Thyroid gland (tissue), 4 donors: ENCODE measurements at regions not wholly inside any gene's neighbourhood (a gene's known extent, or its start where the extent isn't known, plus 50 kb on each side); places are given as distances from the start of the nearest gene placed in this dataset.

Source experiments
- POLR2A ChIP-seq, 2 donors: fragments of 450-650 bp; IDR thresholded peaks; one replicate each; pipeline ENCODE4 v1.6.1; 2017; ENCODE audit warnings: antibody characterized with exemption in 2 of 2, mild to moderate bottlenecking in 2 of 2, moderate library complexity in 1 of 2
- TF ChIP-seq, protein P1 (sequence below), 6 experiments: fragments of 200-600 bp in 3 of 6; fragments of 450-650 bp in 3 of 6; sonication (generic) in 3 of 6; IDR thresholded peaks; one replicate each; pipeline ENCODE4 v1.5.1; 2016 to 2019; ENCODE audit warnings: antibody characterized with exemption in 6 of 6, mild to moderate bottlenecking in 2 of 6, inconsistent platforms in 1 of 6, moderate library complexity in 1 of 6

DNA sequence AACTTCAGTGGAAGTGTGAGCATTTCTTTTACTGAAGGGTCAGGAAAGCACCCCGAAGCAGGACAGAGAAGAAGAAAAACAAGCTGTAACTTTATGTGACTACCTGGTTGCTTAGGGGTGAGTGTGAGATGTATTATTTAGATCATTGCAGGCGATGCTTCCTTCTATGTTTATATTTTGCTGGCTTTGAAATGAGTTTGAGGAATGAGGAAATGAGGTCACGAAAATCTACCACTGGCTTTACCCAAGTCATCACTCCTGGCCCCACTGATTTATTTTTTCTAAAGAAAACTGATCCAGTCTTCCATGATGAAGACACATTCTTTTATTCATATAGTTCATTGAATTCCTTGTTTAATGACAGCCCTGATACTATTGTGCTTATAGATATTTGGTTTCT is 716.6 kb upstream of the FZD8 start:
- TF ChIP-seq, protein P1, sequence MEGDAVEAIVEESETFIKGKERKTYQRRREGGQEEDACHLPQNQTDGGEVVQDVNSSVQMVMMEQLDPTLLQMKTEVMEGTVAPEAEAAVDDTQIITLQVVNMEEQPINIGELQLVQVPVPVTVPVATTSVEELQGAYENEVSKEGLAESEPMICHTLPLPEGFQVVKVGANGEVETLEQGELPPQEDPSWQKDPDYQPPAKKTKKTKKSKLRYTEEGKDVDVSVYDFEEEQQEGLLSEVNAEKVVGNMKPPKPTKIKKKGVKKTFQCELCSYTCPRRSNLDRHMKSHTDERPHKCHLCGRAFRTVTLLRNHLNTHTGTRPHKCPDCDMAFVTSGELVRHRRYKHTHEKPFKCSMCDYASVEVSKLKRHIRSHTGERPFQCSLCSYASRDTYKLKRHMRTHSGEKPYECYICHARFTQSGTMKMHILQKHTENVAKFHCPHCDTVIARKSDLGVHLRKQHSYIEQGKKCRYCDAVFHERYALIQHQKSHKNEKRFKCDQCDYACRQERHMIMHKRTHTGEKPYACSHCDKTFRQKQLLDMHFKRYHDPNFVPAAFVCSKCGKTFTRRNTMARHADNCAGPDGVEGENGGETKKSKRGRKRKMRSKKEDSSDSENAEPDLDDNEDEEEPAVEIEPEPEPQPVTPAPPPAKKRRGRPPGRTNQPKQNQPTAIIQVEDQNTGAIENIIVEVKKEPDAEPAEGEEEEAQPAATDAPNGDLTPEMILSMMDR (IDR thresholded peaks at IDR 0.05): no peak
- TF ChIP-seq POLR2A (IDR thresholded peaks at IDR 0.05): no peak
